ENCODE measurements at regions not wholly inside any gene's neighbourhood (a gene's known extent, or its start where the extent isn't known, plus 50 kb on each side); places are given as distances from the start of the nearest gene placed in this dataset.
"Not testable (repeated sequence)": the region's sequence is repeated elsewhere in the genome, so short reads cannot be mapped to it uniquely, and the experiment has no call there.

DNA sequence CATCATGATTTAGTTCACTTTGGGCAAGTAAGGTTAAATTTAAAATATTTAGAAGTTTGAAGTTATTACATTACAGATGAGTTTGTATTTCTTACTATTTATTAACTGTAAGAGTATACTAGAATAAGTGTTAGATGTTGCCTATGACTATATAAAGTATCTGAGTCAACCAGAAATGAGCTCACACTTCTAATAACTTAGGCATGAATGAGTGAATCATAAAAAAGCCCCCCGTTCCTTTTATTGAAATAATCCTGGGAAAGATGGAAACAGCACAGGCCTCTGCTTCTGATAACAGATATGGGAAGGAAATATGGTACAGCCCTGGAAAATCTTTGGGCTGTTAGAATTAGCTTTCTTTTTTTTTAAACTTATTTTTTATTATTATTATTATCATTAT, 66.6 kb upstream of the TGFBR2 start:
- TF ChIP-seq CTCF (IDR thresholded peaks at IDR 0.05): no peak
- Mint-ChIP-seq H3K4me1 (ENCODE audit: low read depth) (peaks cover 13% of the 10 kb centered on the region), H3K27me3 (no peaks in the 10 kb centered on the region), H3K36me3 (ENCODE audit: low read depth) (no peaks in the 10 kb centered on the region), H3K4me3 (no peak overlapping the region), H3K27ac (no peak overlapping the region), H3K9me3 (peaks cover 4% of the 10 kb centered on the region)
- DNase-seq (no peak), ATAC-seq (no peak)
- intact Hi-C loops (cut with micrococcal nuclease): no loop called here
- ChIA-PET POLR2A (interaction anchor here (0.6 kb wide), 1 partner anchor 22 kb away, joined by 3 read pairs; no protein-coding TSS in a partner anchor), CTCF (no interaction called here)

- intact Hi-C loops (cut with micrococcal nuclease); H3K27ac Mint-ChIP-seq; CTCF ChIA-PET: not testable (repeated sequence)
These were observed 65.2 kb upstream of the TGFBR2 start for GRCh38 chr3:30541156-30541555.

GRCh38 chr3:30542897-30543296, 63.5 kb upstream of the TGFBR2 start:
- intact Hi-C loops (cut with micrococcal nuclease): no loop called here
- Mint-ChIP-seq H3K4me3 (no peak overlapping the region), H3K27ac (no peak overlapping the region), H3K27me3 (no peaks in the 10 kb centered on the region), H3K36me3 (ENCODE audit: low read depth) (no peaks in the 10 kb centered on the region), H3K9me3 (peaks cover 4% of the 10 kb centered on the region), H3K4me1 (ENCODE audit: low read depth) (peaks cover 26% of the 10 kb centered on the region)
- ChIA-PET POLR2A (no interaction called here), CTCF (interaction anchor here (0.7 to 1.2 kb wide), 3 partner anchors 38 to 217 kb away, joined by 3 read pairs; no protein-coding TSS in a partner anchor)
- DNase-seq (no peak), ATAC-seq (no peak)
- no peak for TF ChIP-seq CTCF (IDR thresholded peaks at IDR 0.05)

More at GRCh38 chr3:30541156-30541555, 65.2 kb upstream of the TGFBR2 start:
- H3K9me3 Mint-ChIP-seq; H3K4me3 Mint-ChIP-seq; DNase-seq; POLR2A ChIA-PET; ATAC-seq; H3K27me3 Mint-ChIP-seq; H3K36me3 Mint-ChIP-seq (ENCODE audit: low read depth): not testable (repeated sequence)
- peaks cover 22% of the 10 kb centered on the region for H3K4me1 Mint-ChIP-seq (ENCODE audit: low read depth)

- Mint-ChIP-seq H3K9me3 (peaks cover 3% of the 10 kb centered on the region), H3K4me1 (ENCODE audit: low read depth) (peaks cover 15% of the 10 kb centered on the region)
These were observed 61.6 kb upstream of the TGFBR2 start for GRCh38 chr3:30544812-30545211.

GRCh38 chr3:30546934-30547333, 59.5 kb upstream of the TGFBR2 start:
- intact Hi-C loops (cut with micrococcal nuclease): no loop called here
- Mint-ChIP-seq H3K27ac (no peak overlapping the region), H3K4me1 (ENCODE audit: low read depth) (peaks cover 27% of the 10 kb centered on the region), H3K9me3 (no peaks in the 10 kb centered on the region), H3K4me3 (no peak overlapping the region), H3K27me3 (no peaks in the 10 kb centered on the region), H3K36me3 (ENCODE audit: low read depth) (no peaks in the 10 kb centered on the region)
- TF ChIP-seq CTCF (IDR thresholded peaks at IDR 0.05): no peak
- ChIA-PET POLR2A (no interaction called here), CTCF (interaction anchor here (1.1 to 1.6 kb wide), 3 partner anchors 9 to 19 kb away, joined by 3 to 5 read pairs (median 3); no protein-coding TSS in a partner anchor)
- no peak for ATAC-seq
- DNase-seq: no peak

More at GRCh38 chr3:30544812-30545211, 61.6 kb upstream of the TGFBR2 start:
- peak; percentile 16 for ATAC-seq
- TF ChIP-seq CTCF (IDR thresholded peaks at IDR 0.05): no peak
- ChIA-PET CTCF (no interaction called here), POLR2A (no interaction called here)
- no peak overlapping the region for H3K27ac Mint-ChIP-seq
- no peaks in the 10 kb centered on the region for H3K27me3 Mint-ChIP-seq
- intact Hi-C loops (cut with micrococcal nuclease): no loop called here
- DNase-seq: peak; percentile 4
- H3K36me3 Mint-ChIP-seq (ENCODE audit: low read depth): no peaks in the 10 kb centered on the region
- no peak overlapping the region for H3K4me3 Mint-ChIP-seq

GRCh38 chr3:30547716-30548115, 58.7 kb upstream of the TGFBR2 start:
- no peaks in the 10 kb centered on the region for H3K36me3 Mint-ChIP-seq (ENCODE audit: low read depth)
- POLR2A ChIA-PET: no interaction called here
- H3K27me3 Mint-ChIP-seq: no peaks in the 10 kb centered on the region

More at GRCh38 chr3:30547716-30548115, 58.7 kb upstream of the TGFBR2 start:
- no peak for ATAC-seq
- intact Hi-C loops (cut with micrococcal nuclease): no loop called here
- H3K9me3 Mint-ChIP-seq: no peaks in the 10 kb centered on the region
- DNase-seq: no peak
- no peak for TF ChIP-seq CTCF (IDR thresholded peaks at IDR 0.05)
- H3K4me1 Mint-ChIP-seq (ENCODE audit: low read depth): peaks cover 31% of the 10 kb centered on the region
- no peak overlapping the region for H3K4me3 Mint-ChIP-seq
- CTCF ChIA-PET: interaction anchor here (1.6 kb wide), 1 partner anchor 8 kb away, joined by 3 read pairs; no protein-coding TSS in a partner anchor
- H3K27ac Mint-ChIP-seq: no peak overlapping the region

Data from activated CD8-positive, alpha-beta T cell treated with anti-CD3 and anti-CD28 coated beads for 36 hours (primary cell).